B cell (primary cell): ENCODE measurements at regions not wholly inside any gene's neighbourhood (a gene's known extent, or its start where the extent isn't known, plus 50 kb on each side); places are given as distances from the start of the nearest gene placed in this dataset.

Source experiments
- ATAC-seq: fragments of 200-7000 bp; cut with Tn5 transposase; one replicate; pipeline ENCODE4 v1.10.0; 2021; ENCODE audit warnings: low read depth, mild to moderate bottlenecking, moderate number of reproducible peaks, moderate library complexity
- CTCF ChIA-PET: fragments of 350-600 bp; sonication (Branson Sonifier 250); formaldehyde crosslinking; loops from one replicate; lab custom pipeline; 2021; ENCODE audit warnings: antibody characterized with exemption, inconsistent platforms; lab: Charles Lee
- POLR2A ChIA-PET: fragments of 350-600 bp; sonication (Branson Sonifier 250); formaldehyde crosslinking; loops from one replicate; lab custom pipeline; 2021; ENCODE audit warnings: antibody characterized with exemption; lab: Charles Lee
- DNase-seq: peaks from one replicate; pipeline ENCODE4 v3.0.0; 2013
- H2AFZ ChIP-seq: 2 replicates; pipeline ENCODE4 v1.6.1; 2012; ENCODE audit warnings: mild to moderate bottlenecking, low read depth, low read length; ENCODE audit not compliant: insufficient read depth, poor library complexity, severe bottlenecking
- H3K27ac ChIP-seq, 2 donors: 1 replicate in 1 of 2; 2 replicates in 1 of 2; pipeline ENCODE4 v1.5.1; 2012 to 2013; ENCODE audit warnings: low read length in 2 of 2, mild to moderate bottlenecking in 2 of 2, moderate library complexity in 1 of 2
- H3K27me3 ChIP-seq, 4 experiments: fragments of 200-600 bp in 1 of 4; sonication (generic) in 1 of 4; replicated peaks in 1 of 4; 1 replicate in 2 of 4; 2 replicates in 2 of 4; pipeline versions ENCODE4 v1.6.1 to v1.7.0; 2013 to 2016; ENCODE audit warnings: low read length in 3 of 4, mild to moderate bottlenecking in 2 of 4, mixed read lengths in 1 of 4, moderate library complexity in 1 of 4; ENCODE audit not compliant: insufficient read depth in 4 of 4, control insufficient read depth in 3 of 4; ENCODE audit errors: control extremely low read depth in 1 of 4
- H3K36me3 ChIP-seq, 2 experiments: replicated peaks in 1 of 2; 1 replicate in 1 of 2; 2 replicates in 1 of 2; pipeline versions ENCODE4 v1.6.1 to v1.7.1; 2013; ENCODE audit warnings: low read length in 1 of 2; ENCODE audit not compliant: insufficient read depth in 2 of 2, control insufficient read depth in 1 of 2; ENCODE audit errors: control extremely low read depth in 1 of 2, extremely low read depth in 1 of 2
- H3K4me1 ChIP-seq, 2 donors: fragments of 200-600 bp in 1 of 2; sonication (generic) in 1 of 2; 1 replicate in 1 of 2; 2 replicates in 1 of 2; pipeline versions ENCODE4 v1.5.1 to v1.6.1; 2013 to 2017; ENCODE audit warnings: low read length in 2 of 2; ENCODE audit not compliant: control insufficient read depth in 2 of 2, insufficient read depth in 2 of 2
- H3K4me2 ChIP-seq: replicated peaks from 2 replicates; pipeline ENCODE3; 2012; ENCODE audit warnings: mild to moderate bottlenecking, low read depth, low read length; ENCODE audit not compliant: poor library complexity, severe bottlenecking
- H3K4me3 ChIP-seq, 5 experiments: fragments of 200-600 bp in 1 of 5; sonication (generic) in 1 of 5; 1 replicate in 3 of 5; 2 replicates in 2 of 5; pipeline versions ENCODE4 v1.5.1 to v1.7.0; 2011 to 2016; ENCODE audit warnings: low read length in 4 of 5, mild to moderate bottlenecking in 4 of 5, low read depth in 2 of 5, control low read depth in 1 of 5, moderate library complexity in 1 of 5; ENCODE audit not compliant: insufficient read depth in 1 of 5; ENCODE audit errors: control extremely low read depth in 1 of 5, extremely low read depth in 1 of 5
- H3K79me2 ChIP-seq: fragments of 200-600 bp; sonication (generic); one replicate; pipeline ENCODE4 v1.6.0; 2016; ENCODE audit warnings: low read length; ENCODE audit not compliant: control insufficient read depth, insufficient read depth
- H3K9ac ChIP-seq: fragments of 200-600 bp; sonication (generic); 2 replicates; pipeline ENCODE4 v1.6.1; 2017; ENCODE audit warnings: mild to moderate bottlenecking, low read length, moderate library complexity
- H3K9me3 ChIP-seq, 3 donors: one replicate each; pipeline versions ENCODE4 v1.6.1 to v1.7.1; 2013; ENCODE audit warnings: low read length in 2 of 3; ENCODE audit not compliant: control insufficient read depth in 2 of 3, insufficient read depth in 1 of 3; ENCODE audit errors: control extremely low read depth in 1 of 3
- H4K20me1 ChIP-seq: 2 replicates; pipeline ENCODE4 v1.6.0; 2012; ENCODE audit warnings: mild to moderate bottlenecking, low read length; ENCODE audit not compliant: insufficient read depth, control insufficient read depth, poor library complexity, severe bottlenecking
- H3K27ac Mint-ChIP-seq: one replicate; pipeline ENCODE4 v1.8.0; 2021; ENCODE audit warnings: mixed read lengths
- H3K27me3 Mint-ChIP-seq: one replicate; pipeline ENCODE4 v1.8.0; 2021; ENCODE audit warnings: mixed read lengths
- H3K4me1 Mint-ChIP-seq: one replicate; pipeline ENCODE4 v1.8.0; 2021; ENCODE audit warnings: mixed read lengths
- H3K4me3 Mint-ChIP-seq: one replicate; pipeline ENCODE4 v1.8.0; 2021; ENCODE audit warnings: mixed read lengths
- H3K9me3 Mint-ChIP-seq: one replicate; pipeline ENCODE4 v1.8.0; 2022; ENCODE audit warnings: mixed read lengths; ENCODE audit not compliant: insufficient read depth
- EZH2 ChIP-seq: IDR thresholded peaks from 2 replicates; pipeline ENCODE4 v1.6.1; 2012; ENCODE audit warnings: borderline replicate concordance, low read depth, mild to moderate bottlenecking, moderate library complexity, low read length; ENCODE audit not compliant: insufficient read depth, poor library complexity, severe bottlenecking
- WGBS: methylation state at CpG from one replicate; pipeline ENCODE4 v1.1.5; 2013; ENCODE audit warnings: missing lambda C conversion rate; ENCODE audit not compliant: insufficient coverage; 5-methylcytosine and 5-hydroxymethylcytosine counted together
- intact Hi-C: fragments of 100-400 bp; cut with micrococcal nuclease; formaldehyde crosslinking; loops from one replicate; pipeline ENCODE4 v1.10.0; 2022
- TF ChIP-seq, protein P1 (sequence below): fragments of 200-600 bp; IDR thresholded peaks from one replicate; pipeline ENCODE4 v1.8.0; 2022; ENCODE audit warnings: antibody characterized with exemption, mild to moderate bottlenecking

DNA sequence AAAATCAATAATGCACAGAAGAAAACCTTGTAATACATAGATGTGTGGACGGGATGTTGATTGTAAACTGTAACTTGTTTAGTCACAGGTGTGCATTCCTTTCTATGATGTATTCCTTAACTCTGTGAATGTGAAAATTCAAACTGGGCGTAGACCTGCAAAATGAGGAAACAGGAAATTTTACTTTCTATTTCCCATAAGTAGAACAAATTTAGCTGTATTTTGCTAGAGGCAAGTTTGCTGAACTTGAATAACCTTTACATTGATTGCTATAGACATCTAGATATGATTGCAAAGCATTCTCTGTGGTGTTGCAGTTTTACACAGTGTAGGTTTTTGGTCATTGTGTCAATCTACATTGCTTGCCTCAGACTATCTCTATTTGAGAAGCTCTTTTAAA is 368.4 kb upstream of the MAN1A1 start:
- no peaks in the 10 kb centered on the region for H3K36me3 ChIP-seq
- no peak overlapping the region for H3K9ac ChIP-seq
- H3K27me3 Mint-ChIP-seq: no peaks in the 10 kb centered on the region
- ChIA-PET POLR2A (no interaction called here), CTCF (interaction anchor here (1.2 kb wide), 1 partner anchor 384 kb away, joined by 4 read pairs; no protein-coding TSS in a partner anchor)
- H3K9me3 Mint-ChIP-seq: no peaks in the 10 kb centered on the region
- peaks cover 8 to 14% of the 10 kb centered on the region in 2 donors for H3K4me1 ChIP-seq
- WGBS: no CpG with 5 or more reads among the region's 2 CpGs
- DNase-seq (no peak), ATAC-seq (no peak)
- H3K27me3 ChIP-seq: no peaks in the 10 kb centered on the region
- no peak overlapping the region for H3K27ac ChIP-seq
- H3K4me1 Mint-ChIP-seq: peaks cover 17% of the 10 kb centered on the region
- no peak overlapping the region for H3K4me3 ChIP-seq
- H3K9me3 ChIP-seq: no peaks in the 10 kb centered on the region
- peak overlapping the region; percentile 31 for H3K4me2 ChIP-seq
- no peak overlapping the region for H3K4me3 Mint-ChIP-seq
- no peak overlapping the region for H3K27ac Mint-ChIP-seq
- no peak overlapping the region for H2AFZ ChIP-seq
- no peaks in the 10 kb centered on the region for H3K79me2 ChIP-seq
- no peaks in the 10 kb centered on the region for H4K20me1 ChIP-seq
- TF ChIP-seq EZH2: no peak
- TF ChIP-seq, protein P1, sequence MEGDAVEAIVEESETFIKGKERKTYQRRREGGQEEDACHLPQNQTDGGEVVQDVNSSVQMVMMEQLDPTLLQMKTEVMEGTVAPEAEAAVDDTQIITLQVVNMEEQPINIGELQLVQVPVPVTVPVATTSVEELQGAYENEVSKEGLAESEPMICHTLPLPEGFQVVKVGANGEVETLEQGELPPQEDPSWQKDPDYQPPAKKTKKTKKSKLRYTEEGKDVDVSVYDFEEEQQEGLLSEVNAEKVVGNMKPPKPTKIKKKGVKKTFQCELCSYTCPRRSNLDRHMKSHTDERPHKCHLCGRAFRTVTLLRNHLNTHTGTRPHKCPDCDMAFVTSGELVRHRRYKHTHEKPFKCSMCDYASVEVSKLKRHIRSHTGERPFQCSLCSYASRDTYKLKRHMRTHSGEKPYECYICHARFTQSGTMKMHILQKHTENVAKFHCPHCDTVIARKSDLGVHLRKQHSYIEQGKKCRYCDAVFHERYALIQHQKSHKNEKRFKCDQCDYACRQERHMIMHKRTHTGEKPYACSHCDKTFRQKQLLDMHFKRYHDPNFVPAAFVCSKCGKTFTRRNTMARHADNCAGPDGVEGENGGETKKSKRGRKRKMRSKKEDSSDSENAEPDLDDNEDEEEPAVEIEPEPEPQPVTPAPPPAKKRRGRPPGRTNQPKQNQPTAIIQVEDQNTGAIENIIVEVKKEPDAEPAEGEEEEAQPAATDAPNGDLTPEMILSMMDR: no peak
- intact Hi-C loops: no loop called here

DNA sequence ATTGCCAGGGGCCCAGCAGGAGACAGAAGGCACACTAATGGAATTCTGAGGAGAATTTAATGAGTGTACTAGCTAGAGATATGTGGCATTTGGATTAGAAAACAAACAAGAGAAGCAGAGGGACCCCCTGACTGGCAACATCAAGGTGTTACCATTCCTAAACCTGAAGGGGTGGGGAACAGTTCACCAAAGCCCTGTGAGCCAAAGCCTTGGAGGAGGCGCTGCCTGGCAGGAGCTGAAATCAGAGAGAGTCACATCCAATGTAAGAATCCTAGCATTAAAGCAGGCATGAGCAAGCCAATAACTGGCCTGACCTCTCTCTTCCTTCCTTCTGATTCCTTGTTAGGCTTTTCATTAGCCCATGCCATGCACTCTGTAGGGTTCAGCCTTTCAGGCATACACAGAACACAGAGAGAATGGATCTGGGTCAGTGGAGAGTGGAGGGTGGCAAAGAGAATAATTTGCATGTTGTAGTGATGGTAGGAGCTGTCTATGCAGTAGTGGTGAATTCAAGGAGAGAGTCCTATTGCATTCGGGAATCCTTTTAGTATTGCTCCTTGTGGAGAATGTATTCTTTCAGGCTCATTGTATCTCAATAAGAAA is 367.2 kb upstream of the MAN1A1 start:
- DNase-seq (no peak), ATAC-seq (no peak)
- H2AFZ ChIP-seq: no peak overlapping the region
- H3K4me1 ChIP-seq: peaks cover 8 to 14% of the 10 kb centered on the region in 2 donors
- peaks cover 17% of the 10 kb centered on the region for H3K4me1 Mint-ChIP-seq
- no peak overlapping the region for H3K4me2 ChIP-seq
- H3K27me3 Mint-ChIP-seq: no peaks in the 10 kb centered on the region
- peaks cover 0 to 1% (median 0%) of the 10 kb centered on the region in 3 donors for H3K9me3 ChIP-seq
- H4K20me1 ChIP-seq: no peaks in the 10 kb centered on the region
- intact Hi-C loops: no loop called here
- no peaks in the 10 kb centered on the region for H3K9me3 Mint-ChIP-seq
- H3K27me3 ChIP-seq: no peaks in the 10 kb centered on the region
- 100% methylated on average over 1 of the region's 2 CpGs for WGBS
- H3K27ac ChIP-seq: no peak overlapping the region
- H3K36me3 ChIP-seq: no peaks in the 10 kb centered on the region
- no peak overlapping the region for H3K4me3 ChIP-seq
- H3K27ac Mint-ChIP-seq: no peak overlapping the region
- H3K9ac ChIP-seq: no peak overlapping the region
- no peaks in the 10 kb centered on the region for H3K79me2 ChIP-seq
- ChIA-PET CTCF (no interaction called here), POLR2A (no interaction called here)
- no peak overlapping the region for H3K4me3 Mint-ChIP-seq
- TF ChIP-seq, protein P1: no peak
- TF ChIP-seq EZH2: no peak
